ENCODE measurements at regions not wholly inside any gene's neighbourhood (a gene's known extent, or its start where the extent isn't known, plus 50 kb on each side); places are given as distances from the start of the nearest gene placed in this dataset.

DNA sequence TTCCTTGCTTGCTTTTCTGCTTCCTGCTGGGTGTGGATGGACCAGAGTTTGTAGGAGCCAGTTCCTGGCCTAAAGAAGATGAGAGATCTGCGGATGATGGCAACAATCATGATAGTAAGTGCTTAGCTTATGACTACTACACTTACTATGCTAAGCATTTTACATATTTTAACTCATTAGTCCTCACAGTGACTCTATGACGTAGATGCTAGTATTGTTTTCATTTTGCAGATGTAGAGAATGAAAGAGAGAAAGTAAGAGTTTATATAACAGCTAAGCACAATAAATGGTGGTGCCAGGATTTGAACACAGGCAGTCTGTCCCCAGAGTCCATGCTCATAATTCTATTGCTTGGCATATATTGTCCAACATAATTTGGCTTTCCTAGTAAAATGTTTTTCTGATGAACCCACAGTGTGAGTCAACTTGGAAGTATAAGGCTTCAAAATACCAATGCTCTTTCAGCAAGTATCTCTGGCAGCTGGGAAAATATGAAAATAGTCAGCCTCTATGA is 363.2 kb upstream of the DDHD1 start:
- TF ChIP-seq, protein P1, sequence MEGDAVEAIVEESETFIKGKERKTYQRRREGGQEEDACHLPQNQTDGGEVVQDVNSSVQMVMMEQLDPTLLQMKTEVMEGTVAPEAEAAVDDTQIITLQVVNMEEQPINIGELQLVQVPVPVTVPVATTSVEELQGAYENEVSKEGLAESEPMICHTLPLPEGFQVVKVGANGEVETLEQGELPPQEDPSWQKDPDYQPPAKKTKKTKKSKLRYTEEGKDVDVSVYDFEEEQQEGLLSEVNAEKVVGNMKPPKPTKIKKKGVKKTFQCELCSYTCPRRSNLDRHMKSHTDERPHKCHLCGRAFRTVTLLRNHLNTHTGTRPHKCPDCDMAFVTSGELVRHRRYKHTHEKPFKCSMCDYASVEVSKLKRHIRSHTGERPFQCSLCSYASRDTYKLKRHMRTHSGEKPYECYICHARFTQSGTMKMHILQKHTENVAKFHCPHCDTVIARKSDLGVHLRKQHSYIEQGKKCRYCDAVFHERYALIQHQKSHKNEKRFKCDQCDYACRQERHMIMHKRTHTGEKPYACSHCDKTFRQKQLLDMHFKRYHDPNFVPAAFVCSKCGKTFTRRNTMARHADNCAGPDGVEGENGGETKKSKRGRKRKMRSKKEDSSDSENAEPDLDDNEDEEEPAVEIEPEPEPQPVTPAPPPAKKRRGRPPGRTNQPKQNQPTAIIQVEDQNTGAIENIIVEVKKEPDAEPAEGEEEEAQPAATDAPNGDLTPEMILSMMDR (conservative IDR thresholded peaks at IDR 0.05; ENCODE audit: low read depth, low read length) = no peak
- TF ChIP-seq EZH2phosphoT487 (IDR thresholded peaks at IDR 0.05; ENCODE audit: borderline replicate concordance, low read length) (no peak), EZH2 (IDR thresholded peaks at IDR 0.05; ENCODE audit: low read length, unreplicated experiment) (no peak)

Measured in PC-3 (cell line).